Chondrocyte (in vitro differentiated cells): ENCODE measurements at regions not wholly inside any gene's neighbourhood (a gene's known extent, or its start where the extent isn't known, plus 50 kb on each side); places are given as distances from the start of the nearest gene placed in this dataset.

Experiments
- DNase-seq: peaks from one replicate; pipeline ENCODE4 v3.0.0; 2021; ENCODE audit warnings: mixed read lengths, low spot score
- H3K27ac Mint-ChIP-seq: one replicate; pipeline ENCODE4 v1.8.0; 2021; ENCODE audit warnings: mild to moderate bottlenecking, moderate library complexity, mixed read lengths; ENCODE audit not compliant: unreplicated experiment
- H3K27me3 Mint-ChIP-seq: 2 replicates; pipeline ENCODE4 v1.8.0; 2021; ENCODE audit warnings: low read depth, mixed read lengths
- H3K36me3 Mint-ChIP-seq: 2 replicates; pipeline ENCODE4 v1.8.0; 2021; ENCODE audit warnings: low read depth, mixed read lengths
- H3K4me1 Mint-ChIP-seq: 2 replicates; pipeline ENCODE4 v1.8.0; 2021; ENCODE audit warnings: low read depth, mild to moderate bottlenecking, mixed read lengths
- H3K4me3 Mint-ChIP-seq: one replicate; pipeline ENCODE4 v1.8.0; 2021; ENCODE audit warnings: mild to moderate bottlenecking, moderate library complexity, mixed read lengths; ENCODE audit not compliant: unreplicated experiment
- H3K9me3 Mint-ChIP-seq: 2 replicates; pipeline ENCODE4 v1.8.0; 2021; ENCODE audit warnings: low read depth, mixed read lengths
- CTCF ChIP-seq: fragments of 200-600 bp; sonication (generic); IDR thresholded peaks from 2 replicates; pipeline ENCODE4 v1.5.0; 2021; ENCODE audit warnings: antibody characterized with exemption, mild to moderate bottlenecking, moderate library complexity

- DNase-seq: no peak
- Mint-ChIP-seq H3K36me3 (no peaks in the 10 kb centered on the region), H3K4me1 (peaks cover 20% of the 10 kb centered on the region), H3K4me3 (no peak overlapping the region), H3K9me3 (no peaks in the 10 kb centered on the region), H3K27me3 (no peaks in the 10 kb centered on the region), H3K27ac (no peak overlapping the region)
- TF ChIP-seq CTCF: no peak
These were observed 124.9 kb downstream of the DACT1 start for GRCh38 chr14:58762629-58763028.

- no peak for DNase-seq
- H3K9me3 Mint-ChIP-seq: no peaks in the 10 kb centered on the region
- H3K4me1 Mint-ChIP-seq: peaks cover 20% of the 10 kb centered on the region
- no peak overlapping the region for H3K4me3 Mint-ChIP-seq
- H3K27ac Mint-ChIP-seq: no peak overlapping the region
- no peaks in the 10 kb centered on the region for H3K36me3 Mint-ChIP-seq
- no peak for TF ChIP-seq CTCF
- H3K27me3 Mint-ChIP-seq: no peaks in the 10 kb centered on the region
These were observed 125.4 kb downstream of the DACT1 start for GRCh38 chr14:58763210-58763609.

GRCh38 chr14:58765418-58765831, 127.7 kb downstream of the DACT1 start:
- TF ChIP-seq CTCF: no peak
- H3K4me1 Mint-ChIP-seq: peaks cover 20% of the 10 kb centered on the region
- H3K27ac Mint-ChIP-seq: peak overlapping the region; percentile 87
- no peaks in the 10 kb centered on the region for H3K36me3 Mint-ChIP-seq
- no peak overlapping the region for H3K4me3 Mint-ChIP-seq
- no peak for DNase-seq
- H3K9me3 Mint-ChIP-seq: no peaks in the 10 kb centered on the region
- H3K27me3 Mint-ChIP-seq: no peaks in the 10 kb centered on the region

- no peak for DNase-seq
These were observed 128.1 kb downstream of the DACT1 start for GRCh38 chr14:58765843-58766242.

GRCh38 chr14:58769011-58769643, 131.4 kb downstream of the DACT1 start:
- H3K27me3 Mint-ChIP-seq: no peaks in the 10 kb centered on the region
- H3K4me3 Mint-ChIP-seq: no peak overlapping the region
- no peak for DNase-seq
- H3K36me3 Mint-ChIP-seq: no peaks in the 10 kb centered on the region
- no peak for TF ChIP-seq CTCF
- H3K9me3 Mint-ChIP-seq: no peaks in the 10 kb centered on the region
- peaks cover 19% of the 10 kb centered on the region for H3K4me1 Mint-ChIP-seq
- H3K27ac Mint-ChIP-seq: no peak overlapping the region

More at GRCh38 chr14:58765843-58766242, 128.1 kb downstream of the DACT1 start:
- Mint-ChIP-seq H3K36me3 (no peaks in the 10 kb centered on the region), H3K4me3 (no peak overlapping the region), H3K9me3 (no peaks in the 10 kb centered on the region), H3K4me1 (peaks cover 17% of the 10 kb centered on the region), H3K27ac (no peak overlapping the region), H3K27me3 (no peaks in the 10 kb centered on the region)
- TF ChIP-seq CTCF: no peak
